T1000 (cell line): ENCODE measurements at regions not wholly inside any gene's neighbourhood (a gene's known extent, or its start where the extent isn't known, plus 50 kb on each side); places are given as distances from the start of the nearest gene placed in this dataset.

Source experiments
- DNase-seq: peaks from one replicate; lab custom pipeline; 2025; ENCODE audit warnings: mixed read lengths; lab: John Stamatoyannopoulos, UW

DNA sequence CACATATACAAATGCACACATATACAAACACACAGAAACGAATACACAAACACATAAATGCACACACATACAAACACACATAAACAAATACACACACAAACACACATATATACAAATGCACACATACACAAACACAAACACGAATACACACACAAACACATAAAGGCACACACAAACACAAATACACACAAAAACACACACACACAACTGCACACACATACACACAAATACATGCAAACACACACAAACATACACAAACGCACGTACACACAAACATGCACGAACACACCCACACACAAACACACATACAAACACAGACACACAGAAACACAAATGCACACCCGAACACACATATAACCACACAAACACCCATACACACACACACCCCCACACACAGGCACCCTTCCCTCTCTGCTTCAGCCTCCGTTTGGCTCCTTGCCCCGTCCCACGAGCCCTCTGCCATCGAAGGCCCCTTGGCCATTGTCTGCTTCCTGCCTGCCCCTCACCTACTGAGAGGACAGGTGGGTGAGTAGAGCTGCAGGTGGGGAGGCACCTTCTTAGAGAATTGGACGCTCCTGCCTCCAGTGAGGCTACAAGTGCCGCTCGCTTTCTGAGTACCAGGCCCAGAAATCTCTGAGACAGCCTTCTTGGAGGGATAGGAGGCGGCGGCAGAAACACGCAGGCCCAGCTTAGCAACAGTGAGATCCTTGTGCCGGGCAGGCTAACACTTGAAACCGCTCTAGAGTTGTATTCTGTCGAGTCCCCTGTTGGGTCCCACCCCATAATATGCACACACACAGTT is 331.2 kb downstream of the FOXL1 start:
- DNase-seq = no peak

DNA sequence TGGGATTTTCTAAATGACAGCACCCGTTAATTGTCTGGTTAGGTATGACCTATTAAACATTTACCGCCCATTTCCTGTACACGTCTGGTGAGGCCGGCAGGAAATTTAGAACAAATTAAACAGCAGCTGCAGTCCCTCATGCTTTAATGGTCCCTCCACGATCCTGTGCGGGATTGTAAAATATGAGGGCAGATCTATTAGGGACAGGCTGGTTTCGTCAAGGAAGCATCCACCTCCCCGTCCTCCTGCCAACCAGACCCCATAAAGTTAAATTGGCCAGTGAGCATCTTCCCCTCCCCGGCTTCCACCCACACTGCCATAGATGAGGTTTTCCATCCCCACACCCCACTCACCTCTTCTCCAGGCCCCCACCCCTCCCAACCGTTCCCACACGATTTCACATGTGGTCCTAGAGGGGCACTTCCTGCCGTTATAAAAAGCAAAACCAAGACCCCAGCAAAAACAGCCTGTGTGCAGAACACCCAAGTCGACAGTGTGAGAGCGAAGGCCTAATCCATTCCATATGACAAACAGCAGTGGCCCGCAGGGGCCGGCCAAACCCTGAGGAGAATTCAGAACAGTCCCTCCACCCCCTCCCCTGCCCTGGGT is 331.9 kb downstream of the FOXL1 start:
- no peak for DNase-seq

DNA sequence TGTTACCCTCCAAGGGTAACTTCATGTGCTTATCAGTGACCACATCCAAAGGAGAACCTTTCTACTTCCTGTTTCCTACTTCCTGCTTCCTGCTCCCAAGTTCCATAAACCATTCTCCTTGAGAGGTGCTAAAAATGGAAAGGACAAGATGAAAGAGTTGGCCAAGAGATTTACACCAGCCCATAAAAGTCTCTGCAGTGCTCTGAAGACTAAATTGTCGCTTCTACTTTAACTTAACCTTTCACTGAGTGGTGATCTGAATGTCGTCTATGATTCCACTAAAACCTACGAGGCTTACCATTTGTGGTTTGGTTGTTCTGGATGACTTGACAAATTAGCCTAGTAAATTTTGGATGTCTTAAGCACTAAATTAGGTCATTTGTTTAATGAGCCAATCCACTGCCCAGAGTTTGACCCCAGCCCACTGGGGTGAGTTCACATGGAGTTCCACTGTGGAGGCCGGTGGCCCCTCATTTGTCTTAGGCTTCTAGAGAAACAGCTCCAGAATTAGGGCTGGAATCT is 333.1 kb downstream of the FOXL1 start:
- DNase-seq = no peak

DNA sequence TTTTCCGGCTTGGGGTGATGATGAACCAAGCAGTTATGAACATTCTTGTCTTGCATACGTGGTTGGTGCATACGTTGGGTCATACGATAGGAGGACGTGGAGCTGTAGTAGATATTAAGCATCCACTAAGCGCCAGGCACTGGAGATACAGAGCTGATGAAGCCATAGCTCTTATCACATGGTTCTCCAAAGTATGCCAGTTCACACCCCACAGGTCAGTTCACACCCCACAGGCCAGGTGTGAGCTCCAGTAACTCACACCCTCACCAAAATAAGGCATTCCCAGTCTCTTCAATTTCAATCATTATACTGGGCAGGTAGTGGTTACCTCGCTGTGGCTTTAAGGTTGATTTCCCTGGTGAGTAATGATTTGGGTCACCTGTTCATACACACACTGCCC is 335.5 kb downstream of the FOXL1 start:
- DNase-seq = no peak

DNA sequence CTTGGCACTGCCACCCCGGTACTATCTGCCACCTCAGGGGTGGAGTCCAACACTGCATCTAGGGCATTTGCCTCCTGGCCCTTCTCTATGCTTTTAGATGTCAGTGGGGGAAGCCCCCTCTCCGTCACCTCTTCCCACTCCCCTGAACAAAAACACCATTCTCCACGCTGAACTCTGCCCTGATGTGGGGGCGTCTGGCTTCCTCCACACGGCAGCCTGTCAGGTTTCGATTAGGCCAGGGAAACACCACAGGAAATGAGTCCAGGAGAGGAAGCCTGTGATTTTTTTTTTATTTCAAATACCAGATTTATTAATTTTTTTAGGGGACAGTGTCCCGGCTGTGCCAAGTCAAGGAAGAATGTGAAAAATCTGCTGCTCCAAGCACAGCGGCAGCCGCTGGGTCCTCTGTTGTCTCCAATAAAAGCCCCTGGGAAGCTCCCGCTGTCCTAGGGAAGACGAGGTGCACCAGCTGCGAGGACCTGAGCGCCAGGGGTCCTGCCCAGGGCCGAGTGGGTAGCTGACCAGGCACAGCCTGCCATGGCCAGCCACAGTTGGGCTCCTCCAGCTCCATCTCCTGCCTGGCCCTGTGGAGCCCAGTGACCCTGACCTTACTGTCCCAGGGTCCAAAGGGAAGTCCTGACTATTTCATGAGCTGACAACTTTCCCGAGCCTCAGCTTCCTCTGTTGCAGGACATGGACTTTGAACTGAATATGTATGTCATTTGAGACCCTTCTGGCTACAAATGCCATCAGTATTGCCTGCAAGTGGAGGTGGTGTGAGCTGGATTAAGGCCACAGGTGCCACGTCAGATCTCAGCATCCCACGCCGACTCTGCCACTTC is 336.7 kb downstream of the FOXL1 start:
- DNase-seq = no peak

DNA sequence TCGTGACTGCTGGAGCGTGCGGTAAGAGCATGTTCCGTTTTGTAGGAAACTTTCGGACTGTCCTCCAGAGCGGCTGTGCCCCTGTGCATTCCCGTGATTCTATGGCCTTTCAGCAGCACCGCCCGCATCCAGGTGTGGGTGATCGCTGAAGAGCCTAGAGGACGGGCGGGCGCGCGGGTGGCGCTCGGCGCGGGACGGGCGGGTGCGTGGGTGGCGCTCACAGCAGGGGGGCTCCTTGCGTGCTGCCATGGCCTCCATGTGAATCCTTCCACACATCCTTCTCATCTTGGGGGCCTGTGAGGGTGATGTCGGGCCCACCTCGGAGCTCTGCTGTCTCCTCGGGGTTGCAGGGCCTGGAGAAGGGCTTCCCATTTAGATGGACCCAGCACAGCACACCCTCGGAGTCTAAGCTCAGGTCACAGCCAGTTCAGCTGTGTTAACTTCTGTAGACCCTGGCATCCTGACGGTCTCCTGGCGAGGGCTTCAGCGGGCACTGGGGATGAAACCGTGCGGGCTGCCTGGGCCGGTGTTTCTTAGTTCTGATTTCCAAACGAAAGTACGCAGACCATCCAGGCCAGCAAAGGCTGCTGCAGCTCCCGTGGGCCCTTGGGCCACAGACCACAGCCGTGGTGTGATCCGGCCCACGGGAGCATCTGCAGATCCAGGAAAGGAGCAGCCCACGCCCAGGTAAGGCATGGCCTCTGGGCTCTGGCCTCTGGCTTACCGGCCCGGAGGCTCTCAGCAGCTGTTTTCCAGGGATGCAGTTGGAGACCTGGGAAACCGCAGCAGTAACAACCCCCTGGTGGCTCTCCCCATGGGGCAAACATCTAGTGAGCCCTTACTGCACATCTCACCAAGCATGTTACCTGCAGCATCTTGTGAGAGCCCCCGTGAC is 339.4 kb downstream of the FOXL1 start:
- DNase-seq = no peak

DNA sequence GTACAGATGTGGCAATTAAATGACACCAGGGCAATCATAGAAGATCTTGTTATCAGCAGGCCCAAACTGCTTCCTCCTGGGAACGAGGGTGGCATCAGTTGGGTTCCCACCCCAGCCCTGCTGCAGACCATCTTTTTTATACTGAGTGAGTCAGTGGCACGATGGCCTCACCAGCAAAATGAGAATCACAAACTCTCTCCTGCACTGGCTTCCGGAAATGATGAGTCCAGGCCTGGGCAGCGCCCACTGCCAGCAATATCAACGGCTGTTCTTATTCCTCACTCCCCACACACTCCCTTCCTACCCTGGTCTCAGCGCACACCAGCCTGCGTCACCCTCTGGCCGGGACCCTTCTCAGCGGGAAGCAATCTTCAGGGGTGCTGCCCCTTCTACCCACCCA is 340.3 kb downstream of the FOXL1 start:
- no peak for DNase-seq

DNA sequence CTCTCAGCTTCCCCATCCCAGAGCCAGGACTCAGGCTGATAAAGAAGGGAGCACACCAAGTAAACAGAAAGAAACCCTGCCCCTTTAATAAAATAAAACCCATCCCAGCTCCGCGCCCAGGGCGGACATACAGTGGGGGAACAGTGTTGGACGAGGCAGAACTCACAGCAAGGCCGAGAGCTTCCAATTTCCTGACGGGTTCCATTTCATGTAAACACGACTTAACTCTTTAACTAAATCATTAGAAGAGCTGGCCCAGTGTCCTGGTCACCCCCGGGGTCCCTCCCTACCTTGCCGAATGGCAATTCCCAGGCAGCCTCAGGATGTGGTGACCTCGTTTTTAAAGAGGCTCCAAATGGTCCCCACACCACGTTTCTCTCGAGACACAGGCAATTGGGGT is 340.7 kb downstream of the FOXL1 start:
- DNase-seq = no peak

DNA sequence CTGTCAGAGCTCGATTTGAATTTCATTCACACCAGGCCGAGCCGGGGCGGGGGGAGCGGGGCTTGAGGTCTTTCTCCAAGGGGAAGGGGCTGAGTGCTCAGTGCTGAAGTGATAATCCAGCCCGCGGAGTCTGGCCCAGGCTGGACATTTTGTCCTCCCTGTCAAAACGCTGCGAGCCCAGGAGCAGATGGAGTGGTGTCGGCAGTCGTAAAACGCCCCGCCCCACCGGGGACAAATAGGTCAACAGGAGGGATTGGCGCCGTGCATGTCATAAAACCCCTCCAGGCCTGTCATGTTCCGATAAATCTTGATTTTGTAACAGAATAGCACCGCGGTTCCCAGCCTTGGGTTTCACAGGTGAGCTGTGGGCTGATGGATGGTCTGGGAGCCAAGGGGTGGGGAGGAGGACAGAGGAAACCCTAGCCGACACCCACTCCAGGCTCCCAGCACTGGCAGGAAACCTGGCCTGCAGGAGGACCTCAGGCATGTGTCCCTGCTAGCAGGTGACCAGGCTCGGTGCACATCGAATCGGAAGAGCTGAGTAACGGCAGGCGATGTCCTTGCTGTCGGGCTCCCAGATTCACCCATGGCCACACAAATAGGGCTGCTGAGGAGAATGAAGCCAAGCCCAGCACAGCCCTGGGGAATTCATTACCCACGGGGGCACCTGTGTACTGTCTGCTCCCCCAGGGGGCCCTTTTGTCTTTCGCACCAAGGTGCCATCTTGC is 341.4 kb downstream of the FOXL1 start:
- no peak for DNase-seq

DNA sequence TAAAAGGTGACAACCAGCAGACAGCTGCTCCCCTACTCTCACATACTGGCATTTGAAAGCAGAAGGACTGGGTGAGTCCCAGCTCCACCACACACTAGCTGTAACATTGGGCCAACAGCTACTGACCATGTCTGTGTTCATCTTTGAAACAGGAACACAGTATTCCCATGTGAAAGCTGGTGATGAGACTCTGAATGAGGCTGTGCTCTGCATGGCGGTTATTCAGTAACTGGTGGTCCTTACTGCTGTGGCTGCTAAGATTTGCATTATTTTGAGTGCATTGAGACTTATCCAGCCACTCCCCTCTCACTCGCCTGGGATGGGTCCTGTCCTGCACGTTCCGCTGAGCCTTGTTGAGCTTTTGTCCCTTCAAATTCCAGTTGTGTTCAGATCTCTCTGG is 342.9 kb downstream of the FOXL1 start:
- DNase-seq = no peak

DNA sequence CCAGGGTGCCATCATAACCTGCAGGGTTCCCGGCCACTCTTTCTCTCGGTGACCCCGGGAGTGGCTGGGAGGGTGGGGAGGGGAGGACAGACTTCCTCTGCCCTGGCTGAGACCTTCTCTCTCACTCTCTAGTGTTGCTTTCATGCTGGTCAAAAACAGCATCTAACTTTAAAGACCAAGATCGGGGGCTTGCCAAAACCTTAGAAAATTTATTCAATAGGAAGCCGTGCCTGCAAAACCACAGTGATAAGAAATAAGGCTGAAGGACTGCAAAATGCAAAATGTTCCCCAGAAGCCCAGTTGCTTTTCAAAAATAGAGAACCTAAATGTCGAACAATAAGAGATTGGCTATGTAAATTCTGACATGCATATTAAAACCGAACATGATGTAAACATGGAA is 344.0 kb downstream of the FOXL1 start:
- no peak for DNase-seq

DNA sequence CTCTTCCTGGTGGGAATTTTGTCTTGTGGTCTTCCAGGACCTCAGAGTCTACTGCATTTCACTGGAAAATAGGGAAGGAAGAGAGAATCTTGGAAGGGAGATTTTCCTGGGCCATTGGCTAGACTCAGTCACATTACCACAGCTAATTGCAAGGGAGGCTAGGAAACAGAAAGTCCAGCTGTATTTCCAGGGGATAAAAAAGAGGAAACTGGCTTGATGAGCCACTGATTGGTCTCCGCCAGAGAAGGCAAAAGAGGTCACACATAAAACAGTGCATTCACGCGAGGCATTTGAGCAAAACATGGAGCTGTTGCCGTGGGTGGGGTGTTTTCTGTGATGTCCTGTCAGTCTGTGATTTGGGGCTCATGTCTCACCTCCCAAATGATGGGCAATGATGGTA is 345.3 kb downstream of the FOXL1 start:
- DNase-seq = no peak

DNA sequence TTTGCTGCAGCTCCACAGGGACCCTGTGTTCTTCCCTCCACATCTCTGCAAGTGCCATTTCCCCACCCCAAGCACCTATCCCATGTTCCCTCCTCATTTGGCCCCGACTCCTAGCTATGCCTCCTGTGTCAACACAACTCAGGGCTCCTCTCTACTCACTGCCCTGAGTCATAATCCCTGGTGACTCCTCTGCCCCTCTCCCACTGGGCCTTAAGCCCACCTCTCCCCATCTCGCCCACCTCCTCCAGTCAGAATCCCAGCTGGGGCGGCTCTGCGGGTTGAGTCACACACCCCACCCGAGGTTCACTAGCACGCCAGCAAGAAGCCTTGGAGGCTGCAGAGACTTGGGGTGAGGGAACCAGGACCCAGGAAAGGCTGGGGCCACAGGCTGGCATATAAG is 346.2 kb downstream of the FOXL1 start:
- peak; percentile 41 for DNase-seq

DNA sequence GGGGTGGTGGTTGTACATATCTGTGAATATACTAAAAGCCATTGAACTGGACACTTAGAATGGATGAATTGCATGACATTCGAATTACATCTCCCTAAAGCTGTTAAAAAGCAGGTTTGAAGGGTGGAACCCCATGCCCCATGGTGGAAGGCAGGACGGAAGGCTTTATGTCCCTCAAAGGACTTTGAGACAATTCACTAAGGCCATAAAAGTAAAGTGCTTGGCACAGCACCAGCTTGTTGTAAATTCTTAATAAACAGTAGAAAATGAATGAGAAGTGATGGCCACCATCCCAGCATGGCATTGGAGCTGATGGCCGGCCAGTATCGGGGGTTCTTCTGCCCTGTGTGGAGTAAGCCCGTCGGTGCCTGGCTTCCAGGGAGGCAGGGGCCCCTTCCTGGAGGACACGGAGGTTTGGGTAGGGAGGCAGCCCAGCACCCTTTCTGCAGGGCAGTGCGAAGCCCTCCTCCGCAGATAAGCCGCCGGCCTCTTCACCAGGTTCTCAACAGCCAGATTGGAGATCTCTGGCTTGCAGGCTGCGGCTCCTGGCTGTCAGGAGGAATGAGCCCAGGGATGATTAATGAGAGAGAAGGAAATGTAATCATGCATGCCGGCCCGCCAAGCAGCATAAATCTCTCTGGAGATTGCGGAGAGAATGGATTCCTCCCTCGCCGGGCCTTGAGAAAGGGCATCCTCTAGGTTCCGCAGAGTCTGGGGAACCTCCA is 346.9 kb downstream of the FOXL1 start:
- DNase-seq = peak; percentile 19

DNA sequence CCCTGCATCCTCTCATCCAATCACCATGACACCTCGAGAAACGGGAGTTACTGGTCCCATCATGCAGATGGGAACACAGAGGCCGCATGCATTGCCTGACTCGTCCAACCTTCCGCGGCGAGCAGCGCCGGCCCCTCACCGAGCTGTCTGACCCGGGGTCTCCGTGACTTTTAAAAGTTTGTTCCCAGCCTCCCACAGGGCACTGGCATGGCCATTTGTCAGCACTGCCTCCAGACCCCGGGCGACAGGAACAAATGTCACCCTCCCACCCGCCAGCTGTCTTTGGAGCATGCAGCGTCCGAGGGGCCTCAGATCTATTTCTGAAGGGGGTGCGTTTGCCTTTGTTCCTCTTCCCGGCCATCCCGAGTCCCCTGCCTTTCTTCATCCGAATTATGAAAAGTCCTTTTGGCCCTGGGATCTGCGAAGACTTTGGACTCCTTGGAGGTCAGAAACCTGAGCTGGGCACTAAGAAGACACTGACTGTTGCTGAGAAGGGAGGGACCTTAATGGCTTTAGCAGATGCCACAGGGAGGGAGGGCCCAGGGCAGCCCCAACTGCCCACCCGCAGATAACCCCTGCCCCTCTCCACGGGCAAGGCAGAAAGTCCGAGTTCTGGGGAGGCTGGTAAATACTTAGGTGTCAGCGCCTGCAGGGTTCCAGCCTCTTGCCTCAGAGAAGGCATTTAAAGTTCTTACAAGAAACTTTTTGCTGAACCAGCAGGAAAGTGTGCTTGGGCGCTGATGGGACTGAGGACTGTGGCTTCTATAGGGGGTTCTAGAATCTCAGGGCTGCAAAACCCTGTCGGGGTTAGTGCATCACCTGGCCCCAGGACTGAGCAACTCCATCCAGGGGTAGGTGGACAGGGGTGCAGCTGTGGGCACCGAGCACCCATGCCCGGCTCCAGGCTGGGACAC is 348.1 kb downstream of the FOXL1 start:
- DNase-seq = no peak

DNA sequence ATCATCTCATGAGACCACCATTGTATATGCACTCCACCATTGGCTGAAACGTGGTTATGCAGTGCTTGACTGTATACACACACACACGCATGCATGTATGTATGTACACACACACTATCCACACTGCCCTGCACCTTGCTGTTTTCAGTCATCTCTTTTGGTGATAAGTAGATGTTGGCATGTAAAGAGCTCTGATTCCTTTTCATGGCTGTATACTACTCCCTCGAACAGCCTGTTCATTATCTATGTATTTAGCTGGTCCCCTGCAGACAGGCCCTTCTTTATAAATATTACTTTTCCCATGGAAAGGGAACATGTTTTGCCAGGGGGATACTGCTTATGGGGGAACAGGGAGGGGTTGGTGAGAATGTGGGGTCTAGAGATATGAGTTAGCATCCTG is 349.4 kb downstream of the FOXL1 start:
- DNase-seq = no peak

DNA sequence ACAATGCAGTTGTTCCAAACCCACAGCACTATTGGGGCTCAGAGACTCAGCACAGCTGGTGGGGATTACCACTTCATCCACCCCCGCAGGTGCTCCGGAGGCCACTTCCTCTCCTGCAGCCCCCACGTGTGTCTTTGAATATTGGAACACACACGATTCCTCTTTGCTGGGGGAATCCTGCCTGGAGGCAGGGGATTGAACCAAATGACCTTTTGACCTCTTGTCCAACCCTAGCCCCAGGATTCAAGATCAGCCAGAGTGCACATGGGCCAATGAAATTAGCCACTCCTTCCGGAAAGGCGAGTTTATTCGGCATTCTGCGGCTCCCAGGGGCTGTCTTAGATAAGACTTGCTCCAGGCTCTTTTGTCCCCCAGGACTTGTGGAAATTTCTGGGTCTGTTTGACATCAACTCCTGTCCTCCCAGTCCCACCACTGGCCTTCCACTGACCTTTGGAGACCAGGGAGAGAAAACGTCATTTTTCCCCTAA is 350.2 kb downstream of the FOXL1 start:
- DNase-seq = no peak

DNA sequence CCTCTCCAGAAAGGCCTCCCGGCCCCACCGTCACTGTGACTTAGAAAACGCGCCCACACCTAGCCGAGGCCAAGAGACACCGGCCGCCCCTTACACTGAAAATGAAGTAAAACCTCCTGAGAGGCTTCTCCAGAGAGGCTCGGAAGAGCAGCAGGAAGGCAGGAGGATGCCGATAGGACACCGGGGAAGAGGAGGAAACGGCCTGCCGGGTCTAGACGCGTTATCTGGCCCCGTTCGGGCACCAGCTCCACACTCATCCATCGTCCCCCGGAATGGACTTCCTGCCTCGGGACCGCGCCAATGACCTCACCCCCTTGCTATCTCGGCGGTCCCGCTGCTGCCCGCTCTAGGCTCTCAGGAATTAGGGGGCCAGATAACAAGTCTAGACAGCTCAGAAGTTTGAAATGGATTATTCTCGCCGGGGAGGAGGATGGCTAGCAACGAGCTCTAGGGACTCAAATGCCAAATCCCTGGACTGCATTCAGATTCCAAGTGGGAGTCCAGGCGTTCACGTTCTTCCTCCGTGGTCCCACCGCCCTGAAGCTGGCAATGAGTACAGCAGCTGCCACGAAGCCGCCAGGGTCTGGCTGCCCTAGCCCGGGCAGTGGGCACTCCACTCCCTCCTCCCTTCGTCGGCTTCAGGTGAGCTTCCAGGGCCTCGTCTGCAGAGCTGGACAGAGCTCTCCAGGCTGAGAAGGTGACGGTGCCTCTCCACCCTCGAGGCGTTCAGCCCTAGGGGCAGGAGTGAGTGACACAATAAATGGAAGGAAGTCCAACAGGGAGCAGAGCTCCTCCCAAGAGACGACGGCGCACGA is 350.9 kb downstream of the FOXL1 start:
- DNase-seq = peak; percentile 39
